Calu3 (cell line): ENCODE measurements at regions not wholly inside any gene's neighbourhood (a gene's known extent, or its start where the extent isn't known, plus 50 kb on each side); places are given as distances from the start of the nearest gene placed in this dataset.
"Not testable (repeated sequence)": the region's sequence is repeated elsewhere in the genome, so short reads cannot be mapped to it uniquely, and the experiment has no call there.

ENCODE experiments used
- BruUV-seq: library from RNA; stranded (reverse); fragments of 400-500 nt; replicated peaks from 2 replicates; lab custom pipeline; 2021; lab: Mats Ljungman, UMichigan
- CTCF ChIA-PET: fragments of 300-600 bp; sonication (Branson Sonifier 250); formaldehyde crosslinking; loops from one replicate; lab custom pipeline; 2022; ENCODE audit warnings: antibody characterized with exemption; lab: Charles Lee
- DNase-seq: peaks from one replicate; pipeline ENCODE4 v3.0.0; 2022
- H3K27ac Mint-ChIP-seq: one replicate; pipeline ENCODE4 v1.8.0; 2022; ENCODE audit warnings: mixed read lengths; ENCODE audit not compliant: unreplicated experiment
- H3K27me3 Mint-ChIP-seq: one replicate; pipeline ENCODE4 v1.8.0; 2022; ENCODE audit warnings: mixed read lengths; ENCODE audit not compliant: unreplicated experiment
- H3K36me3 Mint-ChIP-seq: one replicate; pipeline ENCODE4 v1.8.0; 2022; ENCODE audit warnings: mild to moderate bottlenecking, moderate library complexity, mixed read lengths; ENCODE audit not compliant: insufficient read depth, unreplicated experiment
- H3K4me1 Mint-ChIP-seq: one replicate; pipeline ENCODE4 v1.8.0; 2022; ENCODE audit warnings: mild to moderate bottlenecking, low read depth, mixed read lengths; ENCODE audit not compliant: unreplicated experiment
- H3K4me3 Mint-ChIP-seq: one replicate; pipeline ENCODE4 v1.8.0; 2022; ENCODE audit warnings: mild to moderate bottlenecking, low read depth, moderate library complexity, mixed read lengths; ENCODE audit not compliant: unreplicated experiment
- H3K9me3 Mint-ChIP-seq: one replicate; pipeline ENCODE4 v1.8.0; 2022; ENCODE audit warnings: low read depth, mixed read lengths; ENCODE audit not compliant: unreplicated experiment
- intact Hi-C: fragments of 100-400 bp; cut with micrococcal nuclease; formaldehyde crosslinking; loops from one replicate; pipeline ENCODE4 v1.10.0; 2022; ENCODE audit not compliant: unreplicated experiment
- TF ChIP-seq, protein P1 (sequence below): fragments of 200-600 bp; IDR thresholded peaks from one replicate; pipeline ENCODE4 v1.8.0; 2022; ENCODE audit warnings: antibody characterized with exemption; ENCODE audit not compliant: unreplicated experiment

- intact Hi-C loops: no loop called here
- H3K27ac Mint-ChIP-seq: no peak overlapping the region
- H3K4me3 Mint-ChIP-seq: no peak overlapping the region
- H3K27me3 Mint-ChIP-seq: no peaks in the 10 kb centered on the region
- BruUV-seq: no TSS peak
- DNase-seq: no peak
- H3K36me3 Mint-ChIP-seq: no peaks in the 10 kb centered on the region
- TF ChIP-seq, protein P1, sequence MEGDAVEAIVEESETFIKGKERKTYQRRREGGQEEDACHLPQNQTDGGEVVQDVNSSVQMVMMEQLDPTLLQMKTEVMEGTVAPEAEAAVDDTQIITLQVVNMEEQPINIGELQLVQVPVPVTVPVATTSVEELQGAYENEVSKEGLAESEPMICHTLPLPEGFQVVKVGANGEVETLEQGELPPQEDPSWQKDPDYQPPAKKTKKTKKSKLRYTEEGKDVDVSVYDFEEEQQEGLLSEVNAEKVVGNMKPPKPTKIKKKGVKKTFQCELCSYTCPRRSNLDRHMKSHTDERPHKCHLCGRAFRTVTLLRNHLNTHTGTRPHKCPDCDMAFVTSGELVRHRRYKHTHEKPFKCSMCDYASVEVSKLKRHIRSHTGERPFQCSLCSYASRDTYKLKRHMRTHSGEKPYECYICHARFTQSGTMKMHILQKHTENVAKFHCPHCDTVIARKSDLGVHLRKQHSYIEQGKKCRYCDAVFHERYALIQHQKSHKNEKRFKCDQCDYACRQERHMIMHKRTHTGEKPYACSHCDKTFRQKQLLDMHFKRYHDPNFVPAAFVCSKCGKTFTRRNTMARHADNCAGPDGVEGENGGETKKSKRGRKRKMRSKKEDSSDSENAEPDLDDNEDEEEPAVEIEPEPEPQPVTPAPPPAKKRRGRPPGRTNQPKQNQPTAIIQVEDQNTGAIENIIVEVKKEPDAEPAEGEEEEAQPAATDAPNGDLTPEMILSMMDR: no peak
- H3K9me3 Mint-ChIP-seq: peaks cover 6% of the 10 kb centered on the region
- H3K4me1 Mint-ChIP-seq: no peaks in the 10 kb centered on the region
- CTCF ChIA-PET: no interaction called here
Observed at GRCh38 chr3:3353153-3353552, 173.7 kb upstream of the CRBN start.

- H3K27ac Mint-ChIP-seq: no peak overlapping the region
- H3K4me1 Mint-ChIP-seq: no peaks in the 10 kb centered on the region
- H3K36me3 Mint-ChIP-seq: no peaks in the 10 kb centered on the region
- intact Hi-C loops: no loop called here
- no TSS peak for BruUV-seq
- CTCF ChIA-PET: no interaction called here
- H3K9me3 Mint-ChIP-seq: peaks cover 2% of the 10 kb centered on the region
- no peaks in the 10 kb centered on the region for H3K27me3 Mint-ChIP-seq
- no peak overlapping the region for H3K4me3 Mint-ChIP-seq
- no peak for DNase-seq
- TF ChIP-seq, protein P1: no peak
Observed at GRCh38 chr3:3351226-3351625, 171.7 kb upstream of the CRBN start.

DNA sequence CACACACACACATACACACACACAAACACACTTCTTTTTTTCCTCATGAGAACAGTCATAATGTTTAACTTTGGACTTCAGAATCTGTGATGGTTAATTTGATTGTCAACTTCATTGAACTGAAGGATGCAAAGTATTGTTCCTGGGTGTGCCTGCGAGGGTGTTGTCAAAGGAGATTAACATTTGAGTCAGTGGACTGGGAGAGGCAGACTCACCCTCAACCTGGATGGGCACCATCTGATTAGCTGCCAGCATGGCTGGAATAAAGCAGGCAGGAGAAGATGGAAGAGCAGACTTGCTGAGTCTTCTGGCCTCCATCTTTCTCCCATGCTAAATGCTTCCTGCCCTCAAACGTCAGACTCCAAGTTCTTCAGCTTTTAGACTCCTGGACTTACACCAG, 167.6 kb upstream of the CRBN start:
- DNase-seq, CTCF ChIA-PET, H3K4me3 Mint-ChIP-seq, H3K4me1 Mint-ChIP-seq, H3K27ac Mint-ChIP-seq, H3K27me3 Mint-ChIP-seq, BruUV-seq, intact Hi-C loops, H3K36me3 Mint-ChIP-seq: not testable (repeated sequence)
- H3K9me3 Mint-ChIP-seq: peaks cover 10% of the 10 kb centered on the region

- Mint-ChIP-seq H3K27ac (no peak overlapping the region), H3K27me3 (no peaks in the 10 kb centered on the region), H3K4me3 (no peak overlapping the region), H3K4me1 (no peaks in the 10 kb centered on the region), H3K9me3 (peaks cover 10% of the 10 kb centered on the region), H3K36me3 (no peaks in the 10 kb centered on the region)
- no peak for DNase-seq
- intact Hi-C loops: no loop called here
- CTCF ChIA-PET: no interaction called here
- no TSS peak for BruUV-seq
- TF ChIP-seq, protein P1: no peak
Observed at GRCh38 chr3:3346556-3346955, 167.1 kb upstream of the CRBN start.

GRCh38 chr3:3342141-3342540, 162.7 kb upstream of the CRBN start:
- CTCF ChIA-PET: no interaction called here
- H3K27me3 Mint-ChIP-seq: no peaks in the 10 kb centered on the region
- H3K4me3 Mint-ChIP-seq: no peak overlapping the region

More at GRCh38 chr3:3342141-3342540, 162.7 kb upstream of the CRBN start:
- no peaks in the 10 kb centered on the region for H3K4me1 Mint-ChIP-seq
- H3K36me3 Mint-ChIP-seq: no peaks in the 10 kb centered on the region
- peaks cover 8% of the 10 kb centered on the region for H3K9me3 Mint-ChIP-seq
- intact Hi-C loops: no loop called here
- BruUV-seq: no TSS peak
- TF ChIP-seq, protein P1: no peak
- no peak for DNase-seq
- no peak overlapping the region for H3K27ac Mint-ChIP-seq
